T-helper 1 cell treated with Interleukin-12 subunit alpha and Interleukin-12 subunit beta and Interleukin-4 antibody, amounts not matched to agents 30 μg/mL and 1 μg/mL, for 36 hours (primary cell): ENCODE measurements at regions not wholly inside any gene's neighbourhood (a gene's known extent, or its start where the extent isn't known, plus 50 kb on each side); places are given as distances from the start of the nearest gene placed in this dataset.

ENCODE experiments used
- H3K27ac Mint-ChIP-seq: one replicate; pipeline ENCODE4 v1.8.0; 2021; ENCODE audit warnings: mild to moderate bottlenecking, mixed read lengths
- H3K27me3 Mint-ChIP-seq: one replicate; pipeline ENCODE4 v1.8.0; 2021; ENCODE audit warnings: low read depth, mixed read lengths
- H3K36me3 Mint-ChIP-seq: one replicate; pipeline ENCODE4 v1.8.0; 2021; ENCODE audit warnings: low read depth, mixed read lengths
- H3K4me1 Mint-ChIP-seq: one replicate; pipeline ENCODE4 v1.8.0; 2021; ENCODE audit warnings: low read depth, mixed read lengths
- H3K4me3 Mint-ChIP-seq: one replicate; pipeline ENCODE4 v1.8.0; 2021; ENCODE audit warnings: mild to moderate bottlenecking, moderate library complexity, mixed read lengths
- H3K9me3 Mint-ChIP-seq: one replicate; pipeline ENCODE4 v1.8.0; 2021; ENCODE audit warnings: mixed read lengths

GRCh38 chr7:136179154-136179553 lies 202.0 kb upstream of the MTPN start:
- no peaks in the 10 kb centered on the region for H3K4me1 Mint-ChIP-seq
- no peak overlapping the region for H3K27ac Mint-ChIP-seq
- H3K4me3 Mint-ChIP-seq, result no peak overlapping the region
- H3K36me3 Mint-ChIP-seq, result no peaks in the 10 kb centered on the region
- no peaks in the 10 kb centered on the region for H3K9me3 Mint-ChIP-seq
- no peaks in the 10 kb centered on the region for H3K27me3 Mint-ChIP-seq

GRCh38 chr7:136174477-136175125 lies 197.4 kb upstream of the MTPN start:
- Mint-ChIP-seq H3K4me1 (no peaks in the 10 kb centered on the region), H3K9me3 (no peaks in the 10 kb centered on the region), H3K27me3 (no peaks in the 10 kb centered on the region), H3K27ac (no peak overlapping the region), H3K4me3 (no peak overlapping the region), H3K36me3 (no peaks in the 10 kb centered on the region)

- H3K27ac Mint-ChIP-seq, result no peak overlapping the region
- no peaks in the 10 kb centered on the region for H3K4me1 Mint-ChIP-seq
- H3K4me3 Mint-ChIP-seq, result no peak overlapping the region
- no peaks in the 10 kb centered on the region for H3K36me3 Mint-ChIP-seq
- H3K9me3 Mint-ChIP-seq, result no peaks in the 10 kb centered on the region
- no peaks in the 10 kb centered on the region for H3K27me3 Mint-ChIP-seq
These were observed 196.7 kb upstream of the MTPN start for GRCh38 chr7:136173874-136174273.

GRCh38 chr7:136171233-136171632 lies 194.1 kb upstream of the MTPN start:
- H3K27me3 Mint-ChIP-seq, result no peaks in the 10 kb centered on the region
- H3K27ac Mint-ChIP-seq, result no peak overlapping the region
- no peak overlapping the region for H3K4me3 Mint-ChIP-seq
- no peaks in the 10 kb centered on the region for H3K36me3 Mint-ChIP-seq
- no peaks in the 10 kb centered on the region for H3K9me3 Mint-ChIP-seq
- no peaks in the 10 kb centered on the region for H3K4me1 Mint-ChIP-seq

- Mint-ChIP-seq H3K4me1 (no peaks in the 10 kb centered on the region), H3K27me3 (no peaks in the 10 kb centered on the region), H3K36me3 (no peaks in the 10 kb centered on the region), H3K4me3 (no peak overlapping the region), H3K27ac (no peak overlapping the region), H3K9me3 (no peaks in the 10 kb centered on the region)
These were observed 191.7 kb upstream of the MTPN start for GRCh38 chr7:136168821-136169220.

GRCh38 chr7:136167991-136168390 lies 190.8 kb upstream of the MTPN start:
- no peaks in the 10 kb centered on the region for H3K9me3 Mint-ChIP-seq
- no peaks in the 10 kb centered on the region for H3K4me1 Mint-ChIP-seq
- no peaks in the 10 kb centered on the region for H3K27me3 Mint-ChIP-seq
- H3K36me3 Mint-ChIP-seq, result no peaks in the 10 kb centered on the region
- H3K4me3 Mint-ChIP-seq, result no peak overlapping the region
- no peak overlapping the region for H3K27ac Mint-ChIP-seq

- Mint-ChIP-seq H3K27me3 (no peaks in the 10 kb centered on the region), H3K4me1 (no peaks in the 10 kb centered on the region), H3K36me3 (no peaks in the 10 kb centered on the region), H3K9me3 (no peaks in the 10 kb centered on the region), H3K27ac (no peak overlapping the region), H3K4me3 (no peak overlapping the region)
These were observed 189.4 kb upstream of the MTPN start for GRCh38 chr7:136166521-136166920.

- Mint-ChIP-seq H3K4me3 (no peak overlapping the region), H3K4me1 (no peaks in the 10 kb centered on the region), H3K27ac (no peak overlapping the region), H3K9me3 (no peaks in the 10 kb centered on the region), H3K36me3 (no peaks in the 10 kb centered on the region), H3K27me3 (no peaks in the 10 kb centered on the region)
These were observed 186.2 kb upstream of the MTPN start for GRCh38 chr7:136163340-136163801.

- H3K36me3 Mint-ChIP-seq, result peaks cover 2% of the 10 kb centered on the region
- no peaks in the 10 kb centered on the region for H3K9me3 Mint-ChIP-seq
- H3K27ac Mint-ChIP-seq, result no peak overlapping the region
- H3K27me3 Mint-ChIP-seq, result no peaks in the 10 kb centered on the region
- no peak overlapping the region for H3K4me3 Mint-ChIP-seq
- no peaks in the 10 kb centered on the region for H3K4me1 Mint-ChIP-seq
These were observed 173.2 kb upstream of the MTPN start for GRCh38 chr7:136150311-136150710.

GRCh38 chr7:136148920-136149319 lies 171.8 kb upstream of the MTPN start:
- Mint-ChIP-seq H3K36me3 (peaks cover 2% of the 10 kb centered on the region), H3K27me3 (no peaks in the 10 kb centered on the region), H3K4me3 (no peak overlapping the region), H3K4me1 (no peaks in the 10 kb centered on the region), H3K27ac (no peak overlapping the region), H3K9me3 (no peaks in the 10 kb centered on the region)

GRCh38 chr7:136146925-136147324 lies 169.8 kb upstream of the MTPN start:
- no peaks in the 10 kb centered on the region for H3K4me1 Mint-ChIP-seq
- H3K9me3 Mint-ChIP-seq, result no peaks in the 10 kb centered on the region
- H3K36me3 Mint-ChIP-seq, result peaks cover 2% of the 10 kb centered on the region
- no peaks in the 10 kb centered on the region for H3K27me3 Mint-ChIP-seq
- no peak overlapping the region for H3K27ac Mint-ChIP-seq
- no peak overlapping the region for H3K4me3 Mint-ChIP-seq

GRCh38 chr7:136144182-136144581 lies 167.0 kb upstream of the MTPN start:
- Mint-ChIP-seq H3K27ac (no peak overlapping the region), H3K4me1 (no peaks in the 10 kb centered on the region), H3K36me3 (no peaks in the 10 kb centered on the region), H3K27me3 (no peaks in the 10 kb centered on the region), H3K4me3 (no peak overlapping the region), H3K9me3 (no peaks in the 10 kb centered on the region)

- Mint-ChIP-seq H3K4me1 (no peaks in the 10 kb centered on the region), H3K36me3 (no peaks in the 10 kb centered on the region), H3K4me3 (no peak overlapping the region), H3K27me3 (no peaks in the 10 kb centered on the region), H3K9me3 (no peaks in the 10 kb centered on the region), H3K27ac (no peak overlapping the region)
These were observed 166.1 kb upstream of the MTPN start for GRCh38 chr7:136143271-136143670.

GRCh38 chr7:136142583-136142982 lies 165.4 kb upstream of the MTPN start:
- Mint-ChIP-seq H3K4me1 (no peaks in the 10 kb centered on the region), H3K4me3 (no peak overlapping the region), H3K36me3 (no peaks in the 10 kb centered on the region), H3K27me3 (no peaks in the 10 kb centered on the region), H3K9me3 (no peaks in the 10 kb centered on the region), H3K27ac (no peak overlapping the region)

GRCh38 chr7:136140469-136140868 lies 163.3 kb upstream of the MTPN start:
- Mint-ChIP-seq H3K9me3 (no peaks in the 10 kb centered on the region), H3K4me3 (no peak overlapping the region), H3K4me1 (no peaks in the 10 kb centered on the region), H3K36me3 (no peaks in the 10 kb centered on the region), H3K27ac (no peak overlapping the region), H3K27me3 (no peaks in the 10 kb centered on the region)

- Mint-ChIP-seq H3K9me3 (no peaks in the 10 kb centered on the region), H3K27ac (no peak overlapping the region), H3K27me3 (no peaks in the 10 kb centered on the region), H3K4me3 (no peak overlapping the region), H3K36me3 (no peaks in the 10 kb centered on the region), H3K4me1 (no peaks in the 10 kb centered on the region)
These were observed 162.3 kb upstream of the MTPN start for GRCh38 chr7:136139417-136139816.
